ENCODE measurements at regions not wholly inside any gene's neighbourhood (a gene's known extent, or its start where the extent isn't known, plus 50 kb on each side); places are given as distances from the start of the nearest gene placed in this dataset.

DNA sequence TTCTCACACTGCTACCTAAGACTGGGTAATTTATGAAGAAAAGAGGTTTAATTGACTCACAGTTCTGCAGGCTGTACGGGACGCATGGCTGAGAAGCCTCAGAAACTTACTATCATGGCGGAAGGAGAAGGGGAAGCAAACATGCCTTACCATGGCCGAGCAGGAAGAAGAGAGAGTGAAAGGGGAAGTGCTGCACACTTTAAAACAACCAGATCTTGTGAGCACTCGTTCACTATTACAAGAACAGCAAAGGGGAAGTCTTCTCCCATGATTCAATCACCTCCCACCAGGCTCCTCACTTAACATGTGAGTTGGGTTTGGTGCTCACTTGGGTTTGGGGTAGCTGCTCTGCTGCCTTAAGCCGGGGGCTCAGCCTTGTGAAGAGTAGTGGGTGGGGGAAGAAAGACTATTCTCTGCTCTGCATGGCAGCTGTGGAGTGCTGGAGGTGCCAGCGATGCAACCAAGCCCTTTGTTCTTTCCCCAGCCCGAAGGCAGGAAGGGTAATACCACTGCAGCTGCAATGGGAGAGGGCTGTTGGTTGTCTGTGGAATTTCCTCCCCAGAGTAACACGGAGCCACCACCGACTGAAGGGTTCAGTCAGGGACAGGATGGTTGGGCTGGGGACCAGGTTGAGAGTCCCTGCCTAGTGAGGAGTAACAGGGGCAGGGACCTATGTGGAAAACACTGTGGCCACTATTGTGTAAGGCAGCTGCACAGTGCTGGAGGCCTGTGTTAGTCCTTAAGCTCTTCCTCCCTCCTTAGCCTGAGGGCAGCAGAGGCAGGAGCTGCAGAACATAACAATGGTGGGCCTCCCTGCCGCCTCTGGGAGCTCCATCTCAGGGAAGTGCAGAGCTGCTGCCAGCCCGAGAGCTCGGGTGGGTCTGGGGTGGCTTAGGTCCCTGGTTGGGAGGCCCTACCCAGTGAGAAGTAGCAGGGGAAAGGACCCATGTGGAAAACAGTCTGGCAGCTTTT lies 1262.5 kb downstream of the EFNB2 start:
- no peak for TF ChIP-seq CTCF (IDR thresholded peaks at IDR 0.05)
- Histone ChIP-seq H3K27me3 (no peaks in the 10 kb centered on the region), H3K27ac (no peak overlapping the region), H3K9me3 (no peaks in the 10 kb centered on the region), H3K4me3 (no peak overlapping the region), H3K4me1 (no peaks in the 10 kb centered on the region), H3K36me3 (no peaks in the 10 kb centered on the region)
- no peak for DNase-seq (ENCODE audit: low spot score)

- H3K27me3 ChIP-seq = no peaks in the 10 kb centered on the region
- H3K4me3 ChIP-seq = no peak overlapping the region
- DNase-seq (ENCODE audit: low spot score) = no peak
- no peak for TF ChIP-seq CTCF (IDR thresholded peaks at IDR 0.05)
- H3K9me3 ChIP-seq = no peaks in the 10 kb centered on the region
- H3K4me1 ChIP-seq = no peaks in the 10 kb centered on the region
- no peaks in the 10 kb centered on the region for H3K36me3 ChIP-seq
- no peak overlapping the region for H3K27ac ChIP-seq
These were observed 1268.8 kb downstream of the EFNB2 start for GRCh38 chr13:105266615-105267014.

DNA sequence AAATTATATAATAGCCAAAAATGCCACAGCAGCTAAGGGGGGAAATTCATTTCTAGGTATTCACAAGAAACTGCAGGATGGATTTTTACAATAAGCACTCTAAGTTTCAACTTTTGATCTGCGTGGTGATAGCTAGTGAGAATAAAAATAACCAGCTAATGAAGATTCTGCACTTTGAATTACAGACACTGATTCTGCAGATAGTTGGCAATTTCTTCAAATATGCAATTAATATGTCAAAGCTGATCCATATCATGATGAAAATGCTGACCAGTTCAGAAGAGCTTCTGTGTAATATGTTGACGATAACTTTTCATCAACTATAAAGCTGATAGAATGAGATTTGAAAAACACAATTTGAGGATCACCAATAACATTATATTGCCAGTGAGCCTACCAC lies 1272.9 kb downstream of the EFNB2 start:
- no peak for TF ChIP-seq CTCF (IDR thresholded peaks at IDR 0.05)
- Histone ChIP-seq H3K4me1 (no peaks in the 10 kb centered on the region), H3K27me3 (no peaks in the 10 kb centered on the region), H3K36me3 (no peaks in the 10 kb centered on the region), H3K9me3 (no peaks in the 10 kb centered on the region), H3K4me3 (no peak overlapping the region), H3K27ac (no peak overlapping the region)
- DNase-seq (ENCODE audit: low spot score) = no peak

GRCh38 chr13:105259426-105259825 lies 1276.0 kb downstream of the EFNB2 start:
- TF ChIP-seq CTCF (IDR thresholded peaks at IDR 0.05) = no peak
- no peak for DNase-seq (ENCODE audit: low spot score)
- no peaks in the 10 kb centered on the region for H3K9me3 ChIP-seq
- no peak overlapping the region for H3K4me3 ChIP-seq
- H3K36me3 ChIP-seq = no peaks in the 10 kb centered on the region
- H3K27me3 ChIP-seq = no peaks in the 10 kb centered on the region
- H3K4me1 ChIP-seq = no peaks in the 10 kb centered on the region
- no peak overlapping the region for H3K27ac ChIP-seq

- no peak for TF ChIP-seq CTCF (IDR thresholded peaks at IDR 0.05)
- DNase-seq (ENCODE audit: low spot score) = no peak
These were observed 1280.0 kb downstream of the EFNB2 start for GRCh38 chr13:105255472-105255871.

More at GRCh38 chr13:105255472-105255871, 1280.0 kb downstream of the EFNB2 start:
- Histone ChIP-seq H3K4me1 (no peaks in the 10 kb centered on the region), H3K9me3 (no peaks in the 10 kb centered on the region), H3K27ac (no peak overlapping the region), H3K4me3 (no peak overlapping the region), H3K36me3 (no peaks in the 10 kb centered on the region), H3K27me3 (no peaks in the 10 kb centered on the region)

Data from right atrium auricular region (tissue), 2 donors.